Uterus (tissue), 3 donors: ENCODE measurements at regions not wholly inside any gene's neighbourhood (a gene's known extent, or its start where the extent isn't known, plus 50 kb on each side); places are given as distances from the start of the nearest gene placed in this dataset.
A peak's percentile ranks its signal among the peaks of the same experiment; 100 is the strongest.

ENCODE experiments used
- DNase-seq, 2 donors: peaks; one replicate each; pipeline ENCODE4 v3.0.0-alpha.2; 2019 to 2020
- H3K27ac ChIP-seq, 2 donors: fragments of 200-600 bp; sonication (generic); 1 replicate in 1 of 2; 2 replicates in 1 of 2; pipeline ENCODE4 v1.5.1; 2016 to 2018
- H3K27me3 ChIP-seq, 2 donors: fragments of 200-600 bp; sonication (generic); one replicate each; pipeline ENCODE4 v1.5.1; 2018 to 2019; ENCODE audit warnings: control low read depth in 1 of 2
- H3K36me3 ChIP-seq, 2 donors: fragments of 200-600 bp; sonication (generic); one replicate each; pipeline ENCODE4 v1.5.1; 2019; ENCODE audit warnings: control low read depth in 1 of 2
- H3K4me1 ChIP-seq, 2 donors: fragments of 200-600 bp; sonication (generic); one replicate each; pipeline ENCODE4 v1.5.1; 2018 to 2019; ENCODE audit warnings: control low read depth in 1 of 2
- H3K4me3 ChIP-seq, 2 donors: fragments of 200-600 bp; sonication (generic); 1 replicate in 1 of 2; 2 replicates in 1 of 2; pipeline ENCODE4 v1.5.1; 2018 to 2019; ENCODE audit warnings: mild to moderate bottlenecking in 1 of 2
- H3K9me3 ChIP-seq, 2 donors: fragments of 200-600 bp; sonication (generic); one replicate each; pipeline ENCODE4 v1.5.1; 2019; ENCODE audit warnings: control low read depth in 1 of 2
- POLR2A ChIP-seq, 2 donors: fragments of 450-650 bp; IDR thresholded peaks; one replicate each; pipeline ENCODE4 v1.6.1; 2016; ENCODE audit warnings: antibody characterized with exemption in 2 of 2, mild to moderate bottlenecking in 1 of 2, moderate library complexity in 1 of 2
- intact Hi-C: fragments of 100-400 bp; cut with DNase I; formaldehyde crosslinking; loops from one replicate; pipeline ENCODE4 v1.15.1; 2023; ENCODE audit warnings: low total_unique reads
- TF ChIP-seq, protein P1 (sequence below), 4 experiments: fragments of 200-600 bp in 2 of 4; fragments of 450-650 bp in 2 of 4; sonication (generic) in 2 of 4; IDR thresholded peaks; one replicate each; pipeline ENCODE4 v1.5.1; 2016 to 2019; ENCODE audit warnings: antibody characterized with exemption in 4 of 4, mild to moderate bottlenecking in 2 of 4, moderate library complexity in 1 of 4
- donor health status: DM: yes; HTN: yes; CAD: no.

DNA sequence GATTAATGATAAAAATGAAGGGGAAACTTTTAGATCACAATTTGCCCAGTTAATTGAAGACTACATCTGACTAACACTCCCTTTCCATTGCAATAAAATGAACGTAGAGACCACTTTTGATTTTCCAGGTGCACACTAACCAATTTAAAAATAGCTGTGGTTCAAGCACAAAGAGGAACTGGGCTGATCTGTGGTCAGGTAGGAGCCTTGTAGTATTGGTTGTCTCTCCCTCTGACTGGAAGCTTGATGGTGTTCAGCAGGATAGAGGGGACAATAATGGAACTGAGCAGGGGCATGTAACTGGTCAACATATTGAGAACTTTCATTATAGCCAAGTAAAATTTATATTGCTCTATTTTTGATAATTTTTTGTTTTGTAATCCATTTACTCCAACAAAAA is 886.8 kb upstream of the SEMA6A start:
- Histone ChIP-seq H3K36me3 (no peaks in the 10 kb centered on the region), H3K27ac (no peak overlapping the region), H3K4me3 (no peak overlapping the region), H3K4me1 (no peaks in the 10 kb centered on the region), H3K27me3 (no peaks in the 10 kb centered on the region), H3K9me3 (no peaks in the 10 kb centered on the region)
- intact Hi-C loops = no loop called here
- no peak for DNase-seq
- no peak for TF ChIP-seq POLR2A (IDR thresholded peaks at IDR 0.05)
- TF ChIP-seq, protein P1, sequence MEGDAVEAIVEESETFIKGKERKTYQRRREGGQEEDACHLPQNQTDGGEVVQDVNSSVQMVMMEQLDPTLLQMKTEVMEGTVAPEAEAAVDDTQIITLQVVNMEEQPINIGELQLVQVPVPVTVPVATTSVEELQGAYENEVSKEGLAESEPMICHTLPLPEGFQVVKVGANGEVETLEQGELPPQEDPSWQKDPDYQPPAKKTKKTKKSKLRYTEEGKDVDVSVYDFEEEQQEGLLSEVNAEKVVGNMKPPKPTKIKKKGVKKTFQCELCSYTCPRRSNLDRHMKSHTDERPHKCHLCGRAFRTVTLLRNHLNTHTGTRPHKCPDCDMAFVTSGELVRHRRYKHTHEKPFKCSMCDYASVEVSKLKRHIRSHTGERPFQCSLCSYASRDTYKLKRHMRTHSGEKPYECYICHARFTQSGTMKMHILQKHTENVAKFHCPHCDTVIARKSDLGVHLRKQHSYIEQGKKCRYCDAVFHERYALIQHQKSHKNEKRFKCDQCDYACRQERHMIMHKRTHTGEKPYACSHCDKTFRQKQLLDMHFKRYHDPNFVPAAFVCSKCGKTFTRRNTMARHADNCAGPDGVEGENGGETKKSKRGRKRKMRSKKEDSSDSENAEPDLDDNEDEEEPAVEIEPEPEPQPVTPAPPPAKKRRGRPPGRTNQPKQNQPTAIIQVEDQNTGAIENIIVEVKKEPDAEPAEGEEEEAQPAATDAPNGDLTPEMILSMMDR (IDR thresholded peaks at IDR 0.05) = no peak

DNA sequence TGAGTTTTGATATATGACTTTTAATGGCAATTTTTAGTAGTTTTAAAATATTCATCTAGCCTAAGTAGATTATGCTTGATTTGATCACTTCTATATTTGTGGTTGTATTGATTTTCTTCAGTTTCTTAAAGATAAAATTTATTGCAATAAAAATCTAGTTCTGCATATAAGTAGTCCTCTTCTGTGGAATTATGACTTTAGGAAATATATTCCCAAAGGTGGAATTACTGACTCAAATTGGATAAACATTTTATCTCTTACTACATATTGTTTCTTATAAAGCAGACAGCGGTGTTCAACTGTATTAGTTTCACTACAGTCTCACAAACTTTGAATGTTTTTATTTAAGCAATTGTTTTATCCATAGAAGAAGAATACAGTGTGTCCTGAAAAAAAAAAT is 883.0 kb upstream of the SEMA6A start:
- no peak overlapping the region for H3K4me3 ChIP-seq
- H3K36me3 ChIP-seq = no peaks in the 10 kb centered on the region
- no peaks in the 10 kb centered on the region for H3K27me3 ChIP-seq
- H3K9me3 ChIP-seq = no peaks in the 10 kb centered on the region
- intact Hi-C loops = no loop called here
- no peak for DNase-seq
- H3K4me1 ChIP-seq = no peaks in the 10 kb centered on the region
- TF ChIP-seq POLR2A (IDR thresholded peaks at IDR 0.05) = no peak
- TF ChIP-seq, protein P1 (IDR thresholded peaks at IDR 0.05) = no peak
- H3K27ac ChIP-seq = no peak overlapping the region

DNA sequence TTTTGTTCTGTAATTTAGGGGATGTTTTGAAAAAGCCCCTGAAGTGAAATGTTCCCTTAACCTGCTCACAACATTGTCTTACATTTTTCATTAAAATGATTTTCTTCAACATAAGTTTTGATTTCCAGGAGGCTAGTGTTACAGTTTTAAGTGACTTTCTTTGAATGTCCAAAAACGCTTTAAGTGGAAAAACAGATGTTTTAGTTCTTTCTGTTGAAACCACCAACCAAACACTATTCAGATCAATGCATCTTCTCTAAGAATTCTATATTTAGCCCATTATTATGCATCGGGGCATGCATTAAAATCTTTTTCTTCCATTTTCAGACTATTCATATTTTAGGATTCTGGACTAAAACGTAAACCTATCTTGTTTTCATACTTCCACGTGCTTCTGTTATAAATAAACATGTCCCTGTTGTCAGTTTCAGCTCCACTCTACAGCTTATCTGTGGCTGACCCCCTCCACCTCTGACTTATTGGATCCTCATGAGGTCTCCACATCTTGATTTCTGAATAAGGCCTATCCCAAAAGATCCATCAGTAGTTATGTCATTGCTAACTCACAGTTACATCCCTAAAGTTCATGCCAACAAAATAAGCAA is 882.3 kb upstream of the SEMA6A start:
- H3K4me1 ChIP-seq = no peaks in the 10 kb centered on the region
- H3K27me3 ChIP-seq = no peaks in the 10 kb centered on the region
- intact Hi-C loops = no loop called here
- DNase-seq = no peak
- H3K36me3 ChIP-seq = no peaks in the 10 kb centered on the region
- H3K9me3 ChIP-seq = no peaks in the 10 kb centered on the region
- no peak overlapping the region for H3K27ac ChIP-seq
- H3K4me3 ChIP-seq = no peak overlapping the region
- TF ChIP-seq, protein P1 (IDR thresholded peaks at IDR 0.05) = no peak
- no peak for TF ChIP-seq POLR2A (IDR thresholded peaks at IDR 0.05)

DNA sequence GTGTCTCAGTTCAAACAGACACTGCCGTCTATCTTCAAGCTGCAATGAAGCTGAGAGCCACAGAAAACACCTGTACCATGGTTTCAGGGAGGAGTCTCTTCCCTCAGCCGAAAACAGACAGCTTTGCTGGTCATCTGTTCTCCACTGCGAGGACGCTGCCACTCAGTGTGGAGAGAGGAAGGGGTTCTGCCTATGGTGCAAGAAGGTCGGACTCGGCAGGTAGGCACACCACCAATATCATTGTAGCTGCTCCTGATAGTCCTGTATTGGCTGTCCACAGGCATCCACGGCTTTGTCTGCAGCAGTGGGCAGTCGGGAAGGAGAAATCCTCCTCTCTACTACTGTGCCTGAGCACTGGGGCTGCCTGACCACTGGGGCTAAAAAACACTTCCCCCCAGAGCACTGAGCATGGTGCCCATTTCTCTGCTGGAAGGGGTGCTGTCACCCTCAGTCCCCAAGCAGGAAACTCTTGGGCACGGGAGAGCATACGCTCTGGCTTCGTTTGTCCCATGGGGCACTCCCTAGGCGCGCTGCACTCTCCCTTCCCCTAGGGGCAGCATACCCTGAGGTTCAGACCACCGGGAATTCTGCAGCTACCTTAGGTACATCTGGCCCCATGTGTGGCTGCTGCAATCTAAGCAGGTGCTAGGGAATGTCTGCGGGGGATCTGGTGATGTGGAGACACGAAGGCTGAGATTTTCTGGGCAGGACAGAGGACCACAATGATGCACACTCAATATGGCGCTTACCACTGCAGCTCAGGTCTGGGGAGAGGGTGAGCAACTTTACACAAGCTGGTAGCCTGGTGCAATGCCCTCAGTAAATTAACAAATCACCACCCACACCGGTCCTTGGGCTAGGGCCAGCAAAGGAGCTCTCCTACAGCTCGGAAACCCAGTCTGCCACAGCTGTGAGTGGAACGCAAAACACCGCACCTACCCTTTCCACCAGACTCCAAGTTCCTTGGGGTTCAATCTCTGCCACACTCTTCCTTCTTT is 880.9 kb upstream of the SEMA6A start:
- Histone ChIP-seq H3K9me3 (no peaks in the 10 kb centered on the region), H3K4me1 (no peaks in the 10 kb centered on the region), H3K27ac (no peak overlapping the region), H3K36me3 (no peaks in the 10 kb centered on the region), H3K4me3 (no peak overlapping the region), H3K27me3 (no peaks in the 10 kb centered on the region)
- peak in 1 of 2 donors; percentile 8 for DNase-seq
- intact Hi-C loops = no loop called here
- TF ChIP-seq POLR2A (IDR thresholded peaks at IDR 0.05) = no peak
- TF ChIP-seq, protein P1 (IDR thresholded peaks at IDR 0.05) = no peak

DNA sequence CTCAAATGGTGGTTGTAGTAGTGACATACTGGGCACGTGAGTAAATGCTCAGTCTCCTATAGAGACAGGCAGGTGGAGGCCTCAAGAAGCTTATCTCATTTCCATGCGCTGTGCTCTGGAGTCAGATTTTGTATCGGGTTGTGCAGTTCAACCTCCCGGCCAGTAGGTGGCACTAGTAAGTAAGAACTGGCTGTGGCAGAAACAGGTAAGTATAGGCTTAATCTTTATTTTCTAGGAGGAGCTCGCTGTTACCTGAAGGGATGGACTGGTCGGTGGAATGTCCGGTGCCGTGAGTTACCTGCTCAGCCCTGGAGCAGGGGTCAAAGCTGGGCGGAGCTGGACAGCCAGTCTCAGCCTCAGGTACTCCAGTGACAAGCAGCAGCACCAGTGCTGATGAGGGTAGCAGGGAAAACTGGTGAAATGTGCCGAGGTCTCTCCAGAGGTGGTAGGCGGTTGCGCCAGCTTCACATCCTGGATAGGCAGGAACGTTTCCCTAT is 880.1 kb upstream of the SEMA6A start:
- TF ChIP-seq, protein P1 (IDR thresholded peaks at IDR 0.05) = peak; percentile 47 to 64 (median 56)
- no peak for TF ChIP-seq POLR2A (IDR thresholded peaks at IDR 0.05)
- Histone ChIP-seq H3K36me3 (no peaks in the 10 kb centered on the region), H3K27me3 (no peaks in the 10 kb centered on the region), H3K9me3 (no peaks in the 10 kb centered on the region), H3K4me3 (no peak overlapping the region), H3K27ac (no peak overlapping the region), H3K4me1 (no peaks in the 10 kb centered on the region)
- intact Hi-C loops = no loop called here
- peak; percentile 19 to 22 for DNase-seq
